ENCODE measurements at regions not wholly inside any gene's neighbourhood (a gene's known extent, or its start where the extent isn't known, plus 50 kb on each side); places are given as distances from the start of the nearest gene placed in this dataset.
"Not testable (repeated sequence)": the region's sequence is repeated elsewhere in the genome, so short reads cannot be mapped to it uniquely, and the experiment has no call there.

- DNase-seq: no peak
Observed at GRCh38 chr1:187566354-187566753, 737.6 kb downstream of the PLA2G4A start.

GRCh38 chr1:187568067-187568466, 739.3 kb downstream of the PLA2G4A start:
- DNase-seq: no peak

GRCh38 chr1:187570166-187570565, 741.4 kb downstream of the PLA2G4A start:
- no peak for DNase-seq

- DNase-seq: no peak
Observed at GRCh38 chr1:187577610-187578009, 748.9 kb downstream of the PLA2G4A start.

GRCh38 chr1:187588917-187589316, 760.2 kb downstream of the PLA2G4A start:
- DNase-seq: no peak

- DNase-seq: no peak
Observed at GRCh38 chr1:187605736-187606135, 777.0 kb downstream of the PLA2G4A start.

- not testable (repeated sequence) for DNase-seq
Observed at GRCh38 chr1:187615853-187616735, 787.3 kb downstream of the PLA2G4A start.

GRCh38 chr1:187616830-187617229, 788.1 kb downstream of the PLA2G4A start:
- DNase-seq: not testable (repeated sequence)

GRCh38 chr1:187617776-187618175, 789.0 kb downstream of the PLA2G4A start:
- no peak for DNase-seq

- no peak for DNase-seq
Observed at GRCh38 chr1:187619175-187619574, 790.4 kb downstream of the PLA2G4A start.

- DNase-seq: peak; percentile 21
Observed at GRCh38 chr1:187621951-187622350, 793.2 kb downstream of the PLA2G4A start.

GRCh38 chr1:187622545-187622944, 793.8 kb downstream of the PLA2G4A start:
- no peak for DNase-seq

- DNase-seq: no peak
Observed at GRCh38 chr1:187624812-187625545, 796.2 kb downstream of the PLA2G4A start.

- DNase-seq: no peak
Observed at GRCh38 chr1:187626056-187626455, 797.3 kb downstream of the PLA2G4A start.

- no peak for DNase-seq
Observed at GRCh38 chr1:187627516-187627915, 798.8 kb downstream of the PLA2G4A start.

- DNase-seq: no peak
Observed at GRCh38 chr1:187629075-187629474, 800.3 kb downstream of the PLA2G4A start.

- DNase-seq: no peak
Observed at GRCh38 chr1:187630653-187631380, 802.1 kb downstream of the PLA2G4A start.

GRCh38 chr1:187631381-187631675, 802.6 kb downstream of the PLA2G4A start:
- no peak for DNase-seq

- no peak for DNase-seq
Observed at GRCh38 chr1:187631984-187632383, 803.2 kb downstream of the PLA2G4A start.

GRCh38 chr1:187634940-187635339, 806.2 kb downstream of the PLA2G4A start:
- no peak for DNase-seq

GRCh38 chr1:187638733-187639434, 810.1 kb downstream of the PLA2G4A start:
- no peak for DNase-seq

GRCh38 chr1:187641015-187641414, 812.3 kb downstream of the PLA2G4A start:
- no peak for DNase-seq

GRCh38 chr1:187641463-187641862, 812.7 kb downstream of the PLA2G4A start:
- DNase-seq: no peak
